Panc1 (cell line): ENCODE measurements at regions not wholly inside any gene's neighbourhood (a gene's known extent, or its start where the extent isn't known, plus 50 kb on each side); places are given as distances from the start of the nearest gene placed in this dataset.

Source experiments
- ATAC-seq: fragments of 200-7000 bp; cut with Tn5 transposase; 2 replicates; pipeline ENCODE4 v1.9.1; 2020; ENCODE audit warnings: mild to moderate bottlenecking, moderate library complexity
- BruUV-seq: library from RNA; stranded (reverse); fragments of 400-500 nt; replicated peaks from 2 replicates; lab custom pipeline; 2021; lab: Mats Ljungman, UMichigan
- CTCF ChIA-PET: fragments of 300-600 bp; sonication (Branson Sonifier 250); formaldehyde crosslinking; loops from one replicate; lab custom pipeline; 2022; ENCODE audit warnings: antibody characterized with exemption; lab: Charles Lee
- POLR2A ChIA-PET: fragments of 300-600 bp; sonication (Branson Sonifier 250); formaldehyde crosslinking; loops from one replicate; lab custom pipeline; 2022; ENCODE audit warnings: antibody characterized with exemption; lab: Charles Lee
- DNase-seq: peaks from one replicate; pipeline ENCODE4 v3.0.0-alpha.2; 2010; ENCODE audit warnings: low read depth, low spot score
- H3K27ac ChIP-seq: 2 replicates; pipeline ENCODE4 v1.5.1; 2011; ENCODE audit warnings: mild to moderate bottlenecking, low read length, inconsistent platforms
- H3K27me3 ChIP-seq: fragments of 200-500 bp; sonication (Bioruptor generic); 2 replicates; pipeline ENCODE4 v1.6.0; 2014; ENCODE audit warnings: low read length, inconsistent platforms; ENCODE audit not compliant: control insufficient read depth, insufficient read depth
- H3K36me3 ChIP-seq: fragments of 200-500 bp; sonication (Bioruptor generic); 2 replicates; pipeline ENCODE4 v1.5.1; 2014; ENCODE audit warnings: inconsistent platforms, mild to moderate bottlenecking, low read length, moderate library complexity; ENCODE audit not compliant: control insufficient read depth, insufficient read depth
- H3K4me1 ChIP-seq: 2 replicates; pipeline ENCODE4 v1.5.1; 2011; ENCODE audit warnings: inconsistent platforms, mild to moderate bottlenecking, low read length, moderate library complexity; ENCODE audit not compliant: control insufficient read depth, insufficient read depth
- H3K4me3 ChIP-seq, 2 experiments: 2 replicates each; pipeline ENCODE4 v1.5.1; 2011 to 2012; ENCODE audit warnings: low read depth in 2 of 2, low read length in 2 of 2, mild to moderate bottlenecking in 2 of 2, inconsistent platforms in 1 of 2, moderate library complexity in 1 of 2
- H3K9me3 ChIP-seq: fragments of 200-500 bp; sonication (Bioruptor generic); 2 replicates; pipeline ENCODE4 v1.5.1; 2014; ENCODE audit warnings: low read depth, mild to moderate bottlenecking, inconsistent platforms, low read length, moderate library complexity; ENCODE audit not compliant: control insufficient read depth, insufficient read depth
- CTCF ChIP-seq: fragments of 450-650 bp; IDR thresholded peaks from 2 replicates; pipeline ENCODE4 v1.5.1; 2017; ENCODE audit warnings: mild to moderate bottlenecking
- POLR2AphosphoS5 ChIP-seq: IDR thresholded peaks from 2 replicates; pipeline ENCODE4 v1.6.1; 2012; ENCODE audit warnings: mild to moderate bottlenecking, low read depth, low read length, moderate library complexity
- REST ChIP-seq, 2 experiments: IDR thresholded peaks; 2 replicates each; pipeline ENCODE4 v1.6.1; 2011 to 2012; ENCODE audit warnings: low read depth in 2 of 2, control low read depth in 1 of 2, low read length in 1 of 2, mild to moderate bottlenecking in 1 of 2, moderate library complexity in 1 of 2; ENCODE audit not compliant: insufficient read depth in 1 of 2
- SIN3A ChIP-seq: IDR thresholded peaks from 2 replicates; pipeline ENCODE4 v1.6.1; 2012; ENCODE audit warnings: low read depth, mild to moderate bottlenecking, low read length, moderate library complexity, borderline replicate concordance; ENCODE audit not compliant: insufficient read depth
- TCF7L2 ChIP-seq: IDR thresholded peaks from 2 replicates; pipeline ENCODE4 v1.6.1; 2011; ENCODE audit warnings: mild to moderate bottlenecking, low read depth, low read length, inconsistent platforms
- in situ Hi-C: cut with HindIII; loops from 2 replicates; pipeline ENCODE4 v1.10.0; 2016; ENCODE audit warnings: low sequenced_read_pairs, low pct_unique_long_range_greater_than_20kb
- intact Hi-C: fragments of 100-400 bp; cut with micrococcal nuclease; formaldehyde crosslinking; loops from one replicate; pipeline ENCODE4 v1.10.0; 2022; ENCODE audit not compliant: unreplicated experiment

- DNase-seq, result no peak
- H3K4me3 ChIP-seq, result no peak overlapping the region
- H3K4me1 ChIP-seq, result no peaks in the 10 kb centered on the region
- ChIA-PET CTCF (no interaction called here), POLR2A (no interaction called here)
- in situ Hi-C loops, result no loop called here
- no TSS peak for BruUV-seq
- TF ChIP-seq POLR2AphosphoS5, result no peak
- no peak for TF ChIP-seq CTCF
- no peak for TF ChIP-seq REST (IDR thresholded peaks at IDR 0.05; ENCODE audit: insufficient read depth in 1 of 2, low read depth in 2 of 2, low read length in 1 of 2)
- no peak for TF ChIP-seq SIN3A
- TF ChIP-seq TCF7L2, result no peak
- no peaks in the 10 kb centered on the region for H3K27me3 ChIP-seq
- H3K36me3 ChIP-seq, result no peaks in the 10 kb centered on the region; the same call in 1 of the 2 replicates
- ATAC-seq, result no peak
- no peak overlapping the region for H3K27ac ChIP-seq
- intact Hi-C loops, result no loop called here
- no peaks in the 10 kb centered on the region for H3K9me3 ChIP-seq
Observed at GRCh38 chr12:115064296-115064695, 380.3 kb upstream of the TBX3 start.

GRCh38 chr12:115062741-115063140 lies 378.8 kb upstream of the TBX3 start:
- Histone ChIP-seq H3K36me3 (no peaks in the 10 kb centered on the region; the same call in 1 of the 2 replicates), H3K4me3 (no peak overlapping the region), H3K27ac (no peak overlapping the region), H3K9me3 (no peaks in the 10 kb centered on the region), H3K27me3 (no peaks in the 10 kb centered on the region), H3K4me1 (no peaks in the 10 kb centered on the region)
- DNase-seq (no peak), ATAC-seq (no peak)
- no peak for TF ChIP-seq REST (IDR thresholded peaks at IDR 0.05; ENCODE audit: insufficient read depth in 1 of 2, low read depth in 2 of 2, low read length in 1 of 2)
- TF ChIP-seq POLR2AphosphoS5, result no peak
- no peak for TF ChIP-seq TCF7L2
- no peak for TF ChIP-seq CTCF
- no peak for TF ChIP-seq SIN3A
- ChIA-PET POLR2A (no interaction called here), CTCF (interaction anchor here (0.7 kb wide), 1 partner anchor 1084 kb away, joined by 3 read pairs; no protein-coding TSS in a partner anchor)
- intact Hi-C loops (no loop called here), in situ Hi-C loops (no loop called here)
- BruUV-seq, result no TSS peak
